ENCODE measurements at regions not wholly inside any gene's neighbourhood (a gene's known extent, or its start where the extent isn't known, plus 50 kb on each side); places are given as distances from the start of the nearest gene placed in this dataset.
A peak's percentile ranks its signal among the peaks of the same experiment; 100 is the strongest.

DNA sequence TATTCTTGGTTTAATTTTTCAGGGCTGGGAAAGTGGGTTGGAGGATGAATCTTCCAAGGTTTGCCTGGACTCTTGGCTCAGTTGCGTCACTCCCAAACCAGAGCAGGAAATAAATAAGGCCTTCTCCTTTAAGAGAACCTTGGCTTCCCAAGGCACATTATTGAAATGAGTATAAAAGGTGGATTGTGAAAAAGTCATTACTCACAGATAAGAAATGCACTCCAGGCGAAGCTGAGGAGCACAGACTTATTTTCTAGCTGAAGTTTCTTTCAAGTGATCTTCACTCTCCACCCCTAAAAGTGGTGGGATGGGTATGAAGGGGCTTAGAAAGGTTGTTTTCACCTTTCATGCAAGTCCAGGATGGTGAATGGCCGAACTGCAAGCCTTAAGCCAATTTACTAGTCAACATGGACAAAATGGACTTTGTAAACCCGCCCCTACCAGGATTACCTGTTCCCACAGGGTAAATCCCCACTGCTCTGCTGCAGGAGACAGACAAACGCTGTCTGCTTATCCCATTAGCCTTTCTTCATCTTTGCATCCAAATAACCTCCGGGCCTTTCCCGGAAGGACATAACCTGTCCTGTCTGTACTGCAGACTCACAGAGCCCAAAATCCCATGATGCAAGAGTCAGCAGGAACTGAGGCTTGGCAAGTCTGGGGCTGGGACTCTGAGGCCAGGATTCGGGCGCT lies 207.6 kb downstream of the BCL11B start:
- TF ChIP-seq, protein P1, sequence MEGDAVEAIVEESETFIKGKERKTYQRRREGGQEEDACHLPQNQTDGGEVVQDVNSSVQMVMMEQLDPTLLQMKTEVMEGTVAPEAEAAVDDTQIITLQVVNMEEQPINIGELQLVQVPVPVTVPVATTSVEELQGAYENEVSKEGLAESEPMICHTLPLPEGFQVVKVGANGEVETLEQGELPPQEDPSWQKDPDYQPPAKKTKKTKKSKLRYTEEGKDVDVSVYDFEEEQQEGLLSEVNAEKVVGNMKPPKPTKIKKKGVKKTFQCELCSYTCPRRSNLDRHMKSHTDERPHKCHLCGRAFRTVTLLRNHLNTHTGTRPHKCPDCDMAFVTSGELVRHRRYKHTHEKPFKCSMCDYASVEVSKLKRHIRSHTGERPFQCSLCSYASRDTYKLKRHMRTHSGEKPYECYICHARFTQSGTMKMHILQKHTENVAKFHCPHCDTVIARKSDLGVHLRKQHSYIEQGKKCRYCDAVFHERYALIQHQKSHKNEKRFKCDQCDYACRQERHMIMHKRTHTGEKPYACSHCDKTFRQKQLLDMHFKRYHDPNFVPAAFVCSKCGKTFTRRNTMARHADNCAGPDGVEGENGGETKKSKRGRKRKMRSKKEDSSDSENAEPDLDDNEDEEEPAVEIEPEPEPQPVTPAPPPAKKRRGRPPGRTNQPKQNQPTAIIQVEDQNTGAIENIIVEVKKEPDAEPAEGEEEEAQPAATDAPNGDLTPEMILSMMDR (IDR thresholded peaks at IDR 0.05), result no peak
- H3K9ac ChIP-seq (ENCODE audit: low read depth in 2 of 2, low read length in 2 of 2), result no peak overlapping the region

GRCh38 chr14:99065551-99065950 lies 206.4 kb downstream of the BCL11B start:
- Histone ChIP-seq H3K9ac (ENCODE audit: low read depth in 2 of 2, low read length in 2 of 2) (no peak overlapping the region), H3K9me3 (no peaks in the 10 kb centered on the region), H3K4me1 (no peaks in the 10 kb centered on the region), H3K27me3 (no peaks in the 10 kb centered on the region), H3K36me3 (no peaks in the 10 kb centered on the region), H3K27ac (no peak overlapping the region), H3K4me3 (no peak overlapping the region)
- intact Hi-C loops (cut with DNase I), result no loop called here
- peak; percentile 3 for DNase-seq
- TF ChIP-seq, protein P1 (IDR thresholded peaks at IDR 0.05), result no peak

More for the DNA sequence above, 207.6 kb downstream of the BCL11B start:
- no peaks in the 10 kb centered on the region for H3K36me3 ChIP-seq
- intact Hi-C loops (cut with DNase I), result no loop called here
- no peak for DNase-seq
- H3K9me3 ChIP-seq, result no peaks in the 10 kb centered on the region
- no peak overlapping the region for H3K4me3 ChIP-seq
- H3K27ac ChIP-seq, result no peak overlapping the region
- H3K27me3 ChIP-seq, result no peaks in the 10 kb centered on the region
- H3K4me1 ChIP-seq, result no peaks in the 10 kb centered on the region

DNA sequence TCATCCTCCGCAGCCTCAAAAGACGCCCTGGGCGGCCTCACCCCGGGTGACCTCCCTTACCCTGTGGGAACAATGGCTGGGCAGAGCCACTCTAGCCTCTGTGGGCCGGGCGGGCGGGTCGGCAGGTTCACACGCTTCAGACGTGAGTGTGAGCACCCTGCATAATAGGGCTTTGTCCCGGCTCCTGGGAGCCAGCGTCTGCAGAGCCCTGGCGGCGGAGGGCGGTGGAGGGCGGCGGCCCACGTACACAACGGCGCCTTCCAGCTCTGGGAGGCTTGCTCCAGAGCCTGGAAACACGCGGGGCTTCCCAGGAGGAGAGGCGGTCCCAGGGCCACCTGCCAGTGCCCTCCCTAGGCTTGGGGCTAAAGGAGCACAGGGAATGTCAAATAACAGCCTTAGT lies 205.6 kb downstream of the BCL11B start:
- H3K27me3 ChIP-seq, result no peaks in the 10 kb centered on the region
- no peak overlapping the region for H3K9ac ChIP-seq (ENCODE audit: low read depth in 2 of 2, low read length in 2 of 2)
- peak; percentile 5 for DNase-seq
- H3K36me3 ChIP-seq, result no peaks in the 10 kb centered on the region
- intact Hi-C loops (cut with DNase I), result no loop called here
- H3K4me1 ChIP-seq, result no peaks in the 10 kb centered on the region
- H3K27ac ChIP-seq, result no peak overlapping the region
- H3K9me3 ChIP-seq, result no peaks in the 10 kb centered on the region
- no peak overlapping the region for H3K4me3 ChIP-seq
- TF ChIP-seq, protein P1 (IDR thresholded peaks at IDR 0.05), result no peak

- TF ChIP-seq, protein P1 (IDR thresholded peaks at IDR 0.05), result no peak
- H3K36me3 ChIP-seq, result no peaks in the 10 kb centered on the region
- H3K4me1 ChIP-seq, result no peaks in the 10 kb centered on the region
- intact Hi-C loops (cut with DNase I), result no loop called here
- H3K9me3 ChIP-seq, result no peaks in the 10 kb centered on the region
- H3K9ac ChIP-seq (ENCODE audit: low read depth in 2 of 2, low read length in 2 of 2), result no peak overlapping the region
- no peaks in the 10 kb centered on the region for H3K27me3 ChIP-seq
- no peak overlapping the region for H3K4me3 ChIP-seq
- H3K27ac ChIP-seq, result no peak overlapping the region
- DNase-seq, result peak; percentile 14
Measured at GRCh38 chr14:99067141-99067920, 204.7 kb downstream of the BCL11B start.

DNA sequence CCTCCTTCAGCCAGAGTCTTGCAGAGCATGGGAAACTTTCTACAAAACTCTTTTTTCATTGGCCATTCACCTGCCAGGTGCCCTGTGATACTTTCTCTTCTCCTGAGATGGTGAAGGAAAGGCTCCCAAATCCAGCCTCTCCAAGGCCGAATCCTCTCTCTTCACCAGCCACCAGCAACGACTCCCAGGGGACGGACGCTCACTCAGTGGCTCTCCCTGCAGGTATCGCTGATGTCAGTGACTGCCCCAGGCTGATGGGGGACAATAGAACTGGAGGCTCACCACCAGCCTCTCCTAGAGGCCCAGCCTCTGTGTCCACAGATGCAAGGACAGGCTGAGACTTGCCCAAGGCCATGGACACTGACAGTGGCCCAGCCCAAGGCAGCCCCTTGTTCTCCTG lies 204.1 kb downstream of the BCL11B start:
- no peaks in the 10 kb centered on the region for H3K9me3 ChIP-seq
- H3K4me3 ChIP-seq, result no peak overlapping the region
- TF ChIP-seq, protein P1 (IDR thresholded peaks at IDR 0.05), result no peak
- intact Hi-C loops (cut with DNase I), result no loop called here
- DNase-seq, result peak; percentile 1
- no peaks in the 10 kb centered on the region for H3K36me3 ChIP-seq
- no peak overlapping the region for H3K27ac ChIP-seq
- H3K27me3 ChIP-seq, result no peaks in the 10 kb centered on the region
- no peaks in the 10 kb centered on the region for H3K4me1 ChIP-seq
- H3K9ac ChIP-seq (ENCODE audit: low read depth in 2 of 2, low read length in 2 of 2), result no peak overlapping the region

All from colonic mucosa (tissue), 4 donors.